PFSK-1 (cell line): ENCODE measurements at regions not wholly inside any gene's neighbourhood (a gene's known extent, or its start where the extent isn't known, plus 50 kb on each side); places are given as distances from the start of the nearest gene placed in this dataset.

ENCODE experiments used
- POLR2AphosphoS5 ChIP-seq: IDR thresholded peaks from 2 replicates; pipeline ENCODE4 v1.6.1; 2012; ENCODE audit warnings: low read depth, mild to moderate bottlenecking, control low read depth, low read length, moderate library complexity
- SIN3A ChIP-seq: IDR thresholded peaks from 2 replicates; pipeline ENCODE4 v1.6.1; 2012; ENCODE audit warnings: mild to moderate bottlenecking, low read length, moderate library complexity, borderline replicate concordance; ENCODE audit not compliant: insufficient read depth
- TAF1 ChIP-seq: IDR thresholded peaks from 2 replicates; pipeline ENCODE4 v1.6.1; 2012; ENCODE audit warnings: low read length, control low read depth, borderline replicate concordance; ENCODE audit not compliant: insufficient read depth
- TF ChIP-seq, protein P1 (sequence below), 2 experiments: IDR thresholded peaks; 2 replicates each; pipeline versions ENCODE4 v1.6.1 to v1.8.0; 2011 to 2012; ENCODE audit warnings: low read depth in 2 of 2, low read length in 2 of 2, control low read depth in 1 of 2, inconsistent platforms in 1 of 2, mild to moderate bottlenecking in 1 of 2, moderate library complexity in 1 of 2; ENCODE audit not compliant: insufficient read depth in 1 of 2

DNA sequence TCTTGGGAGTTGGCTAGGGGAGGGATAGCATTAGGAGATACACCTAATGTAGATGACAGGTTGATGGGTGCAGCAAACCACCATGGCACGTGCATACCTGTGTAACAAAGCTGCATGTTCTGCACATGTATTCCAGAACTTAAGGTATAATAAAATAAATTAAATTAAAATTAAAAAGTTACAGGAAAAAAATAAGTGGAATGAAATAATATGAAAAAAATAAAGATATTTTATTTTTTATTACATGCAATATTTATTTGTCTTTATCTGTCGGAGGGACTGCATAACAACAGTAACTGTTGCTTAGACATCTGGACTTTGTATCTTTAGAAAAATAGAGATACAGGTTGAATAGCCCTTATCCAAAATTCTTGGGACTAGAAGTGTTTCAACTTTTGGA is 597.4 kb upstream of the CCDC179 start:
- TF ChIP-seq, protein P1, sequence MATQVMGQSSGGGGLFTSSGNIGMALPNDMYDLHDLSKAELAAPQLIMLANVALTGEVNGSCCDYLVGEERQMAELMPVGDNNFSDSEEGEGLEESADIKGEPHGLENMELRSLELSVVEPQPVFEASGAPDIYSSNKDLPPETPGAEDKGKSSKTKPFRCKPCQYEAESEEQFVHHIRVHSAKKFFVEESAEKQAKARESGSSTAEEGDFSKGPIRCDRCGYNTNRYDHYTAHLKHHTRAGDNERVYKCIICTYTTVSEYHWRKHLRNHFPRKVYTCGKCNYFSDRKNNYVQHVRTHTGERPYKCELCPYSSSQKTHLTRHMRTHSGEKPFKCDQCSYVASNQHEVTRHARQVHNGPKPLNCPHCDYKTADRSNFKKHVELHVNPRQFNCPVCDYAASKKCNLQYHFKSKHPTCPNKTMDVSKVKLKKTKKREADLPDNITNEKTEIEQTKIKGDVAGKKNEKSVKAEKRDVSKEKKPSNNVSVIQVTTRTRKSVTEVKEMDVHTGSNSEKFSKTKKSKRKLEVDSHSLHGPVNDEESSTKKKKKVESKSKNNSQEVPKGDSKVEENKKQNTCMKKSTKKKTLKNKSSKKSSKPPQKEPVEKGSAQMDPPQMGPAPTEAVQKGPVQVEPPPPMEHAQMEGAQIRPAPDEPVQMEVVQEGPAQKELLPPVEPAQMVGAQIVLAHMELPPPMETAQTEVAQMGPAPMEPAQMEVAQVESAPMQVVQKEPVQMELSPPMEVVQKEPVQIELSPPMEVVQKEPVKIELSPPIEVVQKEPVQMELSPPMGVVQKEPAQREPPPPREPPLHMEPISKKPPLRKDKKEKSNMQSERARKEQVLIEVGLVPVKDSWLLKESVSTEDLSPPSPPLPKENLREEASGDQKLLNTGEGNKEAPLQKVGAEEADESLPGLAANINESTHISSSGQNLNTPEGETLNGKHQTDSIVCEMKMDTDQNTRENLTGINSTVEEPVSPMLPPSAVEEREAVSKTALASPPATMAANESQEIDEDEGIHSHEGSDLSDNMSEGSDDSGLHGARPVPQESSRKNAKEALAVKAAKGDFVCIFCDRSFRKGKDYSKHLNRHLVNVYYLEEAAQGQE (IDR thresholded peaks at IDR 0.05; ENCODE audit: insufficient read depth in 1 of 2, low read depth in 2 of 2, low read length in 2 of 2): no peak
- no peak for TF ChIP-seq TAF1
- no peak for TF ChIP-seq SIN3A
- TF ChIP-seq POLR2AphosphoS5: no peak
